ENCODE measurements at regions not wholly inside any gene's neighbourhood (a gene's known extent, or its start where the extent isn't known, plus 50 kb on each side); places are given as distances from the start of the nearest gene placed in this dataset.

DNA sequence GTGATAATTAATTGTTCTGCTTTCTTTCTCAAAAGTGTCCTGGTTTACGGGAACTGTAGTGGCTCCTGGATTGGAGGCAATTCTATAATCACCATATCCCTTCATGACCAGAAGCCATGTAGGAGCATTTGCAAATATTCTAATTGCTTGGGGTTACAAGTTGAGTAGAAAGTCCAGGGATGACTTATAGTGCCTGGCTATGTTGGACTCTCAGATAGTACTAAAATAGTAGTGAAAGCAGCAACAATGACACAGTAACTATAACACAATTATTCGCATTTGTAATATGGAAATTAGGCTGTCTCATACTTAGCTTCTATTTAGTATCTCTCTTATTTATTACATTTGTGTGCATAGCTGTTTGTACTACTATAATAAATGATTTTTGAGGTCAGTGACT, 712.5 kb upstream of the GRAMD2B start:
- Histone ChIP-seq H3K36me3 (no peaks in the 10 kb centered on the region), H3K27me3 (ENCODE audit: low read depth) (no peaks in the 10 kb centered on the region), H3K4me1 (no peaks in the 10 kb centered on the region), H3K4me3 (no peak overlapping the region), H3K9me3 (no peaks in the 10 kb centered on the region), H3K27ac (no peak overlapping the region)
- TF ChIP-seq, protein P1, sequence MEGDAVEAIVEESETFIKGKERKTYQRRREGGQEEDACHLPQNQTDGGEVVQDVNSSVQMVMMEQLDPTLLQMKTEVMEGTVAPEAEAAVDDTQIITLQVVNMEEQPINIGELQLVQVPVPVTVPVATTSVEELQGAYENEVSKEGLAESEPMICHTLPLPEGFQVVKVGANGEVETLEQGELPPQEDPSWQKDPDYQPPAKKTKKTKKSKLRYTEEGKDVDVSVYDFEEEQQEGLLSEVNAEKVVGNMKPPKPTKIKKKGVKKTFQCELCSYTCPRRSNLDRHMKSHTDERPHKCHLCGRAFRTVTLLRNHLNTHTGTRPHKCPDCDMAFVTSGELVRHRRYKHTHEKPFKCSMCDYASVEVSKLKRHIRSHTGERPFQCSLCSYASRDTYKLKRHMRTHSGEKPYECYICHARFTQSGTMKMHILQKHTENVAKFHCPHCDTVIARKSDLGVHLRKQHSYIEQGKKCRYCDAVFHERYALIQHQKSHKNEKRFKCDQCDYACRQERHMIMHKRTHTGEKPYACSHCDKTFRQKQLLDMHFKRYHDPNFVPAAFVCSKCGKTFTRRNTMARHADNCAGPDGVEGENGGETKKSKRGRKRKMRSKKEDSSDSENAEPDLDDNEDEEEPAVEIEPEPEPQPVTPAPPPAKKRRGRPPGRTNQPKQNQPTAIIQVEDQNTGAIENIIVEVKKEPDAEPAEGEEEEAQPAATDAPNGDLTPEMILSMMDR (IDR thresholded peaks at IDR 0.05) = no peak
- no peak for DNase-seq
- ATAC-seq = no peak
- intact Hi-C loops (cut with DNase I) = no loop called here

DNA sequence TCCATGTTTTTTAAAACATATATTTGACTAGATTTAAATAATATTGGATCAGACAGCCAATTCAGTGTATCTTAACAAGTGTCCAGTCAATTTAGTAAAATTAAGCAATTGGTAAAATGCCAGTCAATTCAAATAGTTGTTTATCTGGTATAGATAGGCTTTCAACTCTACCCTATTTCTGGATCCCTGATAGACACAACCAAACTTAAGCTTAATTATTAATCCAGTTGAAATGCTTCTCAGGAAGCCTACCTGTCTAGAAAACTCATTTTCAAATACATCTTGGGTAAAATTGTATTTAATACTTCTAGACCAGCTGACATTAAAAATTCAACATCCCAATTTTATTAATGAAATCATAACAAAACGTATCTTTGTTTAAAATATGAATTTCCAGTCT, 710.8 kb upstream of the GRAMD2B start:
- TF ChIP-seq, protein P1 (IDR thresholded peaks at IDR 0.05) = no peak
- Histone ChIP-seq H3K27me3 (ENCODE audit: low read depth) (no peaks in the 10 kb centered on the region), H3K36me3 (no peaks in the 10 kb centered on the region), H3K4me1 (no peaks in the 10 kb centered on the region), H3K9me3 (no peaks in the 10 kb centered on the region), H3K4me3 (no peak overlapping the region), H3K27ac (no peak overlapping the region)
- ATAC-seq = no peak
- intact Hi-C loops (cut with DNase I) = no loop called here
- DNase-seq = no peak

DNA sequence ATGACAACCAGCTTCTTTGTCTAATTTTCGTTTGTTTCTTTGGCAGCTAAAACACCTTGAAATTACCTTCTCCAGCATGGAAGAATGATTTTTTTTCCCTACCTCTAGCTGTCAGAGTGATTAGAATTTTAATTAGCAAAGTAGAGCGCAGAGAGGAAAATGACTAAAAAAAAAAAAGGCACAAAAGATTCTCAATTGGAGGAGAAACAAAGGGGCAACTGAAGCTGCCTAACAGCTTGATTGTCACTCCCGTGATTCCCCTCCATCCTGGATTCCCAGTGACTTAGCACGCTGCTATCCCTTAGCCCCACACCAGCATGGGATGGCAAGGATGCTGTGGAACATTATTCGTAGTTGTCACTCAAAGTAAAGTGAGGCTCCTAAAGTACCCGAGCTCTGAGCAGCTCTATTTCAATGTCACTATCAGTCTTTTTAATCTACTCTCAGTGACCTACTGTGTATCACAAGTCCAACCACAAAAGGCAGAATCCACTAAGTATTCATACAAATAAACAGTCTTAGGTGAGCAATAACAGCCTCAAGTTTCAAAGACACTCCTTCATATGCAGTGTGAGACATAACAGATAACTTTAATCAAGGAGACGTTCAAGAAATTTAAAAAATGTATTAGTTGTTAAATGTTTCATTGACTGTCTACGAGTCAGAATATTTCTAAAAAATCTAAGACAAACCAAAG, 710.0 kb upstream of the GRAMD2B start:
- ATAC-seq (no peak), DNase-seq (no peak)
- no peaks in the 10 kb centered on the region for H3K9me3 ChIP-seq
- H3K4me3 ChIP-seq = no peak overlapping the region
- TF ChIP-seq, protein P1 (IDR thresholded peaks at IDR 0.05) = no peak
- intact Hi-C loops (cut with DNase I) = no loop called here
- H3K27ac ChIP-seq = no peak overlapping the region
- no peaks in the 10 kb centered on the region for H3K27me3 ChIP-seq (ENCODE audit: low read depth)
- no peaks in the 10 kb centered on the region for H3K4me1 ChIP-seq
- H3K36me3 ChIP-seq = no peaks in the 10 kb centered on the region

DNA sequence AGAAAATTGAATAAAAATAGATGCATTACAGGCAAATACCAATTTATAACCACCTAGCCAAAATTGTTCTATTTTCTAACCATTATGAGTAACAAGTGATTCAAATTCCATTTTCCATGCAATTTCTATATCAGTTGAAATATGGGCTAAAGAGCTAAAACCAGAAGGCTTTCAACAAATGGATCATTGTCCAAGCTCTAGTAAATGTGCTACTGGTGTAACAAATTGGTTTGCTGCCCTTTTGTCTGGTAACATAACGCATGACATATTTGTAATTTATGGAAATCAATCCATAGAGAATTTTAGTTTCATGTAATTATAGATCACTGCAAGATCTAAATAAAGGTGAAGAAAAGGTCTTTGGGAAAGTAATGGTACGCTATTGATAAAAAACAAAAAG, 708.0 kb upstream of the GRAMD2B start:
- ATAC-seq (no peak), DNase-seq (no peak)
- Histone ChIP-seq H3K27ac (no peak overlapping the region), H3K9me3 (no peaks in the 10 kb centered on the region), H3K27me3 (ENCODE audit: low read depth) (no peaks in the 10 kb centered on the region), H3K4me3 (no peak overlapping the region), H3K36me3 (no peaks in the 10 kb centered on the region), H3K4me1 (no peaks in the 10 kb centered on the region)
- intact Hi-C loops (cut with DNase I) = no loop called here
- TF ChIP-seq, protein P1 (IDR thresholded peaks at IDR 0.05) = no peak

DNA sequence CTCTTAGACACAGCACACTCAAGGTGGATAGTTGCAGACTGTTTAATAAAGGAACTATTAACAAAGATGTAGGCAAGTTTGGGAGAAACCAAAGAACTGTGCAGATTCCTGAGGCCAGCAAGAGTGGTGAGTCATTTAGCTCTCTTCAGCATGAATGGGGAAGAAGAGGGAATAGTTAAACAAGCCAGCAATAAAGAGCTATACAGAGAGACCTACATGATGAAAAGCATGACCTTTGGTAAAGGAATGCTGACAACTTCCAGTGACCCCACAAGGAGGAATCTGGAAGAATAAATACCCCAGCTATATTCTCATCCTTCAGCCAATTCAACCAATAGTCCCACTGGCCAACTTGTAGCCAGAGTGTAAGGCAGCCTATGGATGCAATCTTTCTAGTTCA, 706.0 kb upstream of the GRAMD2B start:
- Histone ChIP-seq H3K27me3 (ENCODE audit: low read depth) (no peaks in the 10 kb centered on the region), H3K9me3 (no peaks in the 10 kb centered on the region), H3K4me3 (no peak overlapping the region), H3K4me1 (no peaks in the 10 kb centered on the region), H3K36me3 (no peaks in the 10 kb centered on the region), H3K27ac (no peak overlapping the region)
- no peak for DNase-seq
- no peak for ATAC-seq
- TF ChIP-seq, protein P1 (IDR thresholded peaks at IDR 0.05) = no peak
- intact Hi-C loops (cut with DNase I) = no loop called here
